Activated B cell treated with CpG ODN at 0.5 μM for 24 hours (primary cell): ENCODE measurements at regions not wholly inside any gene's neighbourhood (a gene's known extent, or its start where the extent isn't known, plus 50 kb on each side); places are given as distances from the start of the nearest gene placed in this dataset.
"Not testable (repeated sequence)": the region's sequence is repeated elsewhere in the genome, so short reads cannot be mapped to it uniquely, and the experiment has no call there.

Experiments used
- ATAC-seq: fragments of 200-7000 bp; cut with Tn5 transposase; one replicate; pipeline ENCODE4 v1.10.0; 2021; ENCODE audit warnings: low read depth, mild to moderate bottlenecking, moderate library complexity
- CTCF ChIA-PET: fragments of 350-600 bp; sonication (Branson Sonifier 250); formaldehyde crosslinking; loops from one replicate; lab custom pipeline; 2021; ENCODE audit warnings: antibody characterized with exemption; lab: Charles Lee
- POLR2A ChIA-PET: fragments of 350-600 bp; sonication (Branson Sonifier 250); formaldehyde crosslinking; loops from one replicate; lab custom pipeline; 2021; ENCODE audit warnings: antibody characterized with exemption; lab: Charles Lee
- DNase-seq: peaks from one replicate; pipeline ENCODE4 v3.0.0; 2022
- H3K27ac Mint-ChIP-seq: one replicate; pipeline ENCODE4 v1.8.0; 2020; ENCODE audit warnings: mixed read lengths
- H3K27me3 Mint-ChIP-seq: one replicate; pipeline ENCODE4 v1.8.0; 2021; ENCODE audit warnings: mixed read lengths
- H3K36me3 Mint-ChIP-seq: one replicate; pipeline ENCODE4 v1.8.0; 2021; ENCODE audit warnings: low read depth, mixed read lengths
- H3K4me1 Mint-ChIP-seq: one replicate; pipeline ENCODE4 v1.8.0; 2021; ENCODE audit warnings: mixed read lengths
- H3K4me3 Mint-ChIP-seq: one replicate; pipeline ENCODE4 v1.8.0; 2020; ENCODE audit warnings: mild to moderate bottlenecking, mixed read lengths
- H3K9me3 Mint-ChIP-seq: one replicate; pipeline ENCODE4 v1.8.0; 2020; ENCODE audit warnings: mixed read lengths
- intact Hi-C: fragments of 100-400 bp; cut with micrococcal nuclease; formaldehyde crosslinking; loops from one replicate; pipeline ENCODE4 v1.15.1; 2024
- TF ChIP-seq, protein P1 (sequence below): fragments of 200-600 bp; IDR thresholded peaks from one replicate; pipeline ENCODE4 v1.8.0; 2022; ENCODE audit warnings: antibody characterized with exemption, mild to moderate bottlenecking

GRCh38 chr12:47491516-47492305, 214.1 kb downstream of the RPAP3 start:
- intact Hi-C loops = no loop called here
- TF ChIP-seq, protein P1, sequence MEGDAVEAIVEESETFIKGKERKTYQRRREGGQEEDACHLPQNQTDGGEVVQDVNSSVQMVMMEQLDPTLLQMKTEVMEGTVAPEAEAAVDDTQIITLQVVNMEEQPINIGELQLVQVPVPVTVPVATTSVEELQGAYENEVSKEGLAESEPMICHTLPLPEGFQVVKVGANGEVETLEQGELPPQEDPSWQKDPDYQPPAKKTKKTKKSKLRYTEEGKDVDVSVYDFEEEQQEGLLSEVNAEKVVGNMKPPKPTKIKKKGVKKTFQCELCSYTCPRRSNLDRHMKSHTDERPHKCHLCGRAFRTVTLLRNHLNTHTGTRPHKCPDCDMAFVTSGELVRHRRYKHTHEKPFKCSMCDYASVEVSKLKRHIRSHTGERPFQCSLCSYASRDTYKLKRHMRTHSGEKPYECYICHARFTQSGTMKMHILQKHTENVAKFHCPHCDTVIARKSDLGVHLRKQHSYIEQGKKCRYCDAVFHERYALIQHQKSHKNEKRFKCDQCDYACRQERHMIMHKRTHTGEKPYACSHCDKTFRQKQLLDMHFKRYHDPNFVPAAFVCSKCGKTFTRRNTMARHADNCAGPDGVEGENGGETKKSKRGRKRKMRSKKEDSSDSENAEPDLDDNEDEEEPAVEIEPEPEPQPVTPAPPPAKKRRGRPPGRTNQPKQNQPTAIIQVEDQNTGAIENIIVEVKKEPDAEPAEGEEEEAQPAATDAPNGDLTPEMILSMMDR = no peak
- Mint-ChIP-seq H3K9me3 (peaks cover 11% of the 10 kb centered on the region), H3K27ac (no peak overlapping the region), H3K27me3 (peaks cover 16% of the 10 kb centered on the region), H3K4me1 (no peaks in the 10 kb centered on the region), H3K4me3 (no peak overlapping the region), H3K36me3 (no peaks in the 10 kb centered on the region)
- no peak for DNase-seq
- no peak for ATAC-seq
- CTCF ChIA-PET = no interaction called here
- POLR2A ChIA-PET = no interaction called here

- CTCF ChIA-PET = no interaction called here
- DNase-seq (no peak), ATAC-seq (no peak)
- intact Hi-C loops = no loop called here
- POLR2A ChIA-PET = no interaction called here
- H3K4me3 Mint-ChIP-seq = no peak overlapping the region
- H3K4me1 Mint-ChIP-seq = no peaks in the 10 kb centered on the region
- no peak overlapping the region for H3K27ac Mint-ChIP-seq
- peaks cover 5% of the 10 kb centered on the region for H3K27me3 Mint-ChIP-seq
- TF ChIP-seq, protein P1 = no peak
- peaks cover 11% of the 10 kb centered on the region for H3K9me3 Mint-ChIP-seq
- H3K36me3 Mint-ChIP-seq = no peaks in the 10 kb centered on the region
These were observed 216.9 kb downstream of the RPAP3 start for GRCh38 chr12:47488888-47489287.

DNA sequence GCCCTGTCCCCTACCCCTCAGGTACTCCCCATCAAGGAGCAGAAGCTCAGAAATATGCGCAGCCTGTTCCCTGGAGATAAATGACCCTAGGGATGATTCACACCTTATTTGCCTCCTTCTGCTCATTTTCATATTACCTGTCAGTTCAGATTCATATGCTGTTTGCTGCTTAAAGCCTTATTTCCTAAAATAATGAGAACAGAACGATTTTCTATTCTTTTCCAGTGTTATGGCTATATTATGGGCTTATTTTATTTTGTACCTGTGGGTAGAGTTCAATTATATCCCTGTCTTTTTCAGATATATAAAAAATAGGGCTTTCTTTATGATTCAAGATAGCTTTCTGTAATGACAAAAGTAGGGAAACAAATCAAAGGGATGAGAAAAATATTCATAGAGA, 224.8 kb downstream of the RPAP3 start:
- Mint-ChIP-seq H3K4me3 (no peak overlapping the region), H3K36me3 (peaks cover 2% of the 10 kb centered on the region), H3K9me3 (peaks cover 14% of the 10 kb centered on the region), H3K27ac (no peak overlapping the region), H3K4me1 (no peaks in the 10 kb centered on the region), H3K27me3 (peaks cover 24% of the 10 kb centered on the region)
- TF ChIP-seq, protein P1 = no peak
- DNase-seq (no peak), ATAC-seq (no peak)
- CTCF ChIA-PET = no interaction called here
- POLR2A ChIA-PET = no interaction called here
- intact Hi-C loops = no loop called here

- ATAC-seq (no peak), DNase-seq (no peak)
- ChIA-PET CTCF (no interaction called here), POLR2A (no interaction called here)
- TF ChIP-seq, protein P1 = no peak
- intact Hi-C loops = no loop called here
- Mint-ChIP-seq H3K36me3 (peaks cover 5% of the 10 kb centered on the region), H3K9me3 (peaks cover 21% of the 10 kb centered on the region), H3K27me3 (peaks cover 24% of the 10 kb centered on the region), H3K4me3 (no peak overlapping the region), H3K27ac (no peak overlapping the region), H3K4me1 (no peaks in the 10 kb centered on the region)
These were observed 227.4 kb downstream of the RPAP3 start for GRCh38 chr12:47478426-47478825.

DNA sequence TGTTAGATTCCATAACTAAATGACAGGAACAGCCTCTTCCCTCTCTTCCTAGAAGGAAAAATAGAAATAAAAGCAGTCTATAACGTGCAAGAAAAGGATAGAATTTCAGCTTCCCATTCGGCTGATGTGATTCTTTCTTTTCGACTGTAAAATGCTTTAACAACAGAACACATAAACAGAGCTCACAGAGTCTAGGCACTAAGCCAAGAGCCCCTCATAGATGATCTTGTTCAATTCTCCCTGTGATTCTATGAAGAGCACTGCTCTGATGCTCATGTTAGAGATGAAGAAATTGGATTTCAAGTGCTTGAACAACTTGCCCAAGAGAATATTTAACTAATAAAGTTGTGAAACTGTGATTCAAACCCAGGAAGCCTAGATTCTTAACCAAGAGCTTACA, 232.7 kb downstream of the RPAP3 start:
- CTCF ChIA-PET = no interaction called here
- H3K4me3 Mint-ChIP-seq = no peak overlapping the region
- H3K27ac Mint-ChIP-seq = no peak overlapping the region
- POLR2A ChIA-PET = no interaction called here
- TF ChIP-seq, protein P1 = no peak
- peaks cover 5% of the 10 kb centered on the region for H3K36me3 Mint-ChIP-seq
- H3K4me1 Mint-ChIP-seq = peaks cover 4% of the 10 kb centered on the region
- DNase-seq = no peak
- no peak for ATAC-seq
- H3K9me3 Mint-ChIP-seq = peaks cover 27% of the 10 kb centered on the region
- intact Hi-C loops = no loop called here
- H3K27me3 Mint-ChIP-seq = peaks cover 12% of the 10 kb centered on the region

DNA sequence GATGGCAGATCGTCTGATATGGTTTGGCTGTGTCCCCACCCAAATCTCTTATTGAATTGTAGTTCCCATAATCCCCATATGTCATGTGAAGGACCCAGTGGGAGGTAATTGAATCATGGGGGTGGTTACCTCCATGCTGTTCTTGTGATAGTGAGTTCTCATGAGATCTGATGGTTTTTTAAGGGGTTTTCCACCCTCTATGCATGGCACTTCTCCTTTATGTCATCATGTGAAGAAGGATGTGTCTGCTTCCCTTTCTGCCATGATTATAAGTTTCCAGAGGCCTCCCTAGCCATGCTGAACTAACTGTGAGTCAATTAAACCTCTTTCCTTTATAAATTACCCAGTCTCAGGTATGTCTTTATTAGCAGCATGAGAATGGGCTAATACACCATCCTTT, 235.5 kb downstream of the RPAP3 start:
- intact Hi-C loops, H3K27me3 Mint-ChIP-seq, H3K27ac Mint-ChIP-seq, ATAC-seq, POLR2A ChIA-PET, H3K4me3 Mint-ChIP-seq, DNase-seq, H3K36me3 Mint-ChIP-seq, CTCF ChIA-PET: not testable (repeated sequence)
- H3K9me3 Mint-ChIP-seq = peaks cover 11% of the 10 kb centered on the region
- H3K4me1 Mint-ChIP-seq = peaks cover 13% of the 10 kb centered on the region

DNA sequence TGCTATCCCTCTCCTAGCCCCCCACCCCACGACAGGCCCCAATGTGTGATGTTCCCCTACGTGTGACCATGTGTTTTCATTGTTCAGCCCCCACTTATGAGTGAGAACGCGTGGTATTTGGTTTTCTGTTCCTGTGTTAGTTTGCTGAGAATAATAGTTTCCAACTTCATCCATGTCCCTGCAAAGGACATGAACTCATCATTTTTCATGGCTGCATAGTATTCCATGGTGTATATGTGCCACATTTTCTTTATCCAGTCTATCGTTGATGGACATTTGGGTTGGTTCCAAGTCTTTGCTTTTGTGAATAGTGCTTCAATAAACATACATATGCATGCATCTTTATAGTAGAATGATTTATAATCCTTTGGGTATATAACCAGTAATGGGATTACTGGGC, 241.9 kb downstream of the RPAP3 start:
- CTCF ChIA-PET, ATAC-seq, H3K27ac Mint-ChIP-seq: not testable (repeated sequence)

More for the DNA sequence above, 241.9 kb downstream of the RPAP3 start:
- H3K36me3 Mint-ChIP-seq, DNase-seq, H3K4me3 Mint-ChIP-seq, POLR2A ChIA-PET, intact Hi-C loops, H3K27me3 Mint-ChIP-seq: not testable (repeated sequence)
- peaks cover 15% of the 10 kb centered on the region for H3K4me1 Mint-ChIP-seq
- H3K9me3 Mint-ChIP-seq = peaks cover 12% of the 10 kb centered on the region
